HEK293 (cell line): ENCODE measurements at regions not wholly inside any gene's neighbourhood (a gene's known extent, or its start where the extent isn't known, plus 50 kb on each side); places are given as distances from the start of the nearest gene placed in this dataset.

Experiments used
- CTCF ChIA-PET: fragments of 350-600 bp; formaldehyde crosslinking; extraction: SDS; loops from one replicate; lab custom pipeline; 2021; ENCODE audit warnings: antibody characterized with exemption; lab: Yijun Ruan, JAX
- POLR2A ChIA-PET: fragments of 300-600 bp; formaldehyde crosslinking; extraction: SDS; loops from one replicate; lab custom pipeline; 2020; ENCODE audit warnings: antibody characterized with exemption, inconsistent platforms; lab: Yijun Ruan, JAX
- H3K27ac ChIP-seq: fragments of 200-500 bp; sonication (Bioruptor generic); 2 replicates; pipeline ENCODE4 v1.5.1; 2014; ENCODE audit warnings: low read depth, low read length, control low read depth, inconsistent platforms; ENCODE audit errors: extremely low read depth
- H3K36me3 ChIP-seq, 2 experiments: fragments of 200-500 bp in 1 of 2; sonication (Bioruptor generic) in 1 of 2; 1 replicate in 1 of 2; 2 replicates in 1 of 2; pipeline ENCODE4 v1.5.1; 2014 to 2017; ENCODE audit warnings: inconsistent platforms in 2 of 2, low read length in 2 of 2; ENCODE audit not compliant: control insufficient read depth in 2 of 2, insufficient read depth in 1 of 2
- H3K4me1 ChIP-seq: fragments of 200-500 bp; sonication (Bioruptor generic); 2 replicates; pipeline ENCODE4 v1.5.1; 2014; ENCODE audit warnings: mild to moderate bottlenecking, low read length, inconsistent platforms; ENCODE audit not compliant: control insufficient read depth, insufficient read depth
- H3K4me3 ChIP-seq: 2 replicates; pipeline ENCODE4 v1.5.1; 2011; ENCODE audit warnings: low read depth, mild to moderate bottlenecking, control low read depth, low read length, moderate library complexity
- H3K9me3 ChIP-seq: fragments of 200-500 bp; sonication (Bioruptor generic); 2 replicates; pipeline ENCODE4 v1.5.1; 2014; ENCODE audit warnings: low read depth, low read length, inconsistent platforms; ENCODE audit not compliant: control insufficient read depth, insufficient read depth
- HOXC10 ChIP-seq: sonication (generic); formaldehyde crosslinking; IDR thresholded peaks from 2 replicates; pipeline ENCODE4 v1.8.1; 2023; ENCODE audit warnings: mild to moderate bottlenecking, missing genetic modification reagents
- PRDM10 ChIP-seq: fragments of 450-650 bp; formaldehyde crosslinking; IDR thresholded peaks from 2 replicates; pipeline ENCODE4 v1.5.1; 2016; ENCODE audit warnings: missing biosample characterization, missing genetic modification characterization
- PRDM6 ChIP-seq: fragments of 450-650 bp; formaldehyde crosslinking; IDR thresholded peaks from 2 replicates; pipeline ENCODE4 v1.5.1; 2017; ENCODE audit warnings: missing biosample characterization, missing genetic modification characterization
- SALL2 ChIP-seq: fragments of 450-650 bp; formaldehyde crosslinking; IDR thresholded peaks from 2 replicates; pipeline ENCODE4 v1.5.0; 2017; ENCODE audit warnings: missing biosample characterization, mild to moderate bottlenecking, missing genetic modification characterization, borderline replicate concordance
- SCRT1 ChIP-seq: fragments of 450-650 bp; formaldehyde crosslinking; IDR thresholded peaks from 2 replicates; pipeline ENCODE4 v1.5.1; 2016; ENCODE audit warnings: missing biosample characterization, missing genetic modification characterization, borderline replicate concordance
- ZBTB20 ChIP-seq: fragments of 450-650 bp; formaldehyde crosslinking; IDR thresholded peaks from 2 replicates; pipeline ENCODE4 v1.5.1; 2016; ENCODE audit warnings: missing biosample characterization, missing genetic modification characterization
- ZFP37 ChIP-seq: fragments of 450-650 bp; formaldehyde crosslinking; IDR thresholded peaks from 2 replicates; pipeline ENCODE4 v1.5.1; 2016; ENCODE audit warnings: missing biosample characterization, missing genetic modification characterization
- ZNF132 ChIP-seq: fragments of 450-650 bp; formaldehyde crosslinking; IDR thresholded peaks from 2 replicates; pipeline ENCODE4 v1.5.1; 2017; ENCODE audit warnings: missing biosample characterization, missing genetic modification characterization, borderline replicate concordance
- ZNF16 ChIP-seq: fragments of 450-650 bp; formaldehyde crosslinking; IDR thresholded peaks from 2 replicates; pipeline ENCODE4 v1.5.1; 2016; ENCODE audit warnings: low read depth, missing biosample characterization, missing genetic modification characterization
- ZNF175 ChIP-seq: fragments of 450-650 bp; formaldehyde crosslinking; IDR thresholded peaks from 2 replicates; pipeline ENCODE4 v1.5.1; 2016; ENCODE audit warnings: missing biosample characterization, missing genetic modification characterization
- ZNF202 ChIP-seq: fragments of 450-650 bp; formaldehyde crosslinking; IDR thresholded peaks from 2 replicates; pipeline ENCODE4 v1.5.1; 2016; ENCODE audit warnings: missing biosample characterization, missing genetic modification characterization, borderline replicate concordance
- ZNF449 ChIP-seq: fragments of 450-650 bp; formaldehyde crosslinking; IDR thresholded peaks from 2 replicates; pipeline ENCODE4 v1.5.1; 2017; ENCODE audit warnings: missing biosample characterization, mild to moderate bottlenecking, missing genetic modification characterization, moderate library complexity
- ZNF513 ChIP-seq: fragments of 450-650 bp; IDR thresholded peaks from 2 replicates; pipeline ENCODE4 v1.5.1; 2018; ENCODE audit warnings: missing biosample characterization, missing genetic modification characterization
- ZNF549 ChIP-seq: fragments of 450-650 bp; IDR thresholded peaks from 2 replicates; pipeline ENCODE4 v1.5.1; 2018; ENCODE audit warnings: missing biosample characterization, missing genetic modification characterization, mild to moderate bottlenecking, inconsistent platforms, moderate library complexity
- ZNF623 ChIP-seq: fragments of 450-650 bp; formaldehyde crosslinking; IDR thresholded peaks from 2 replicates; pipeline ENCODE4 v1.5.1; 2016; ENCODE audit warnings: missing biosample characterization, missing genetic modification characterization
- ZNF677 ChIP-seq: fragments of 450-650 bp; IDR thresholded peaks from 2 replicates; pipeline ENCODE4 v1.5.0; 2018; ENCODE audit warnings: missing biosample characterization, mild to moderate bottlenecking, missing genetic modification characterization, moderate library complexity
- ZNF76 ChIP-seq: fragments of 450-650 bp; formaldehyde crosslinking; IDR thresholded peaks from 2 replicates; pipeline ENCODE4; 2016; ENCODE audit warnings: low read depth, missing biosample characterization, missing genetic modification characterization, borderline replicate concordance
- ZSCAN23 ChIP-seq: fragments of 450-650 bp; formaldehyde crosslinking; IDR thresholded peaks from 2 replicates; pipeline ENCODE4 v1.5.1; 2016; ENCODE audit warnings: missing biosample characterization, missing genetic modification characterization

- no peak overlapping the region for H3K4me3 ChIP-seq
- no peaks in the 10 kb centered on the region for H3K9me3 ChIP-seq
- H3K4me1 ChIP-seq = no peaks in the 10 kb centered on the region
- no peaks in the 10 kb centered on the region for H3K36me3 ChIP-seq
- no peak for TF ChIP-seq ZNF449 (tag by site-specific recombination)
- TF ChIP-seq ZNF76 (tag by site-specific recombination) = no peak
- TF ChIP-seq PRDM10 = no peak
- TF ChIP-seq ZNF549 (tag by site-specific recombination) = no peak
- no peak for TF ChIP-seq SALL2 (tag by site-specific recombination)
- no peak for TF ChIP-seq HOXC10 (CRISPR knock-in tag)
- TF ChIP-seq ZNF132 (tag by site-specific recombination) = no peak
- no peak for TF ChIP-seq ZBTB20 (tag by site-specific recombination)
- TF ChIP-seq SCRT1 = no peak
- TF ChIP-seq ZSCAN23 (tag by site-specific recombination) = no peak
- TF ChIP-seq ZNF16 (tag by site-specific recombination) = no peak
- TF ChIP-seq ZNF175 (tag by site-specific recombination) = no peak
- no peak for TF ChIP-seq PRDM6
- TF ChIP-seq, all 188 proteins: peak for 0
- POLR2A ChIA-PET = no interaction called here
- no peak overlapping the region for H3K27ac ChIP-seq
- CTCF ChIA-PET = no interaction called here
Observed at GRCh38 chr1:88175120-88175630, 508.9 kb upstream of the PKN2 start.

- TF ChIP-seq ZNF513 (tag by site-specific recombination) (no peak), ZFP37 (no peak), ZNF202 (no peak), ZNF677 (tag by site-specific recombination) (no peak), ZNF623 (no peak)
Observed at GRCh38 chr1:88175631-88176226, 508.3 kb upstream of the PKN2 start.

More at GRCh38 chr1:88175631-88176226, 508.3 kb upstream of the PKN2 start:
- no peak overlapping the region for H3K27ac ChIP-seq
- H3K4me1 ChIP-seq = no peaks in the 10 kb centered on the region
- H3K9me3 ChIP-seq = no peaks in the 10 kb centered on the region
- no peak overlapping the region for H3K4me3 ChIP-seq
- POLR2A ChIA-PET = no interaction called here
- no peaks in the 10 kb centered on the region for H3K36me3 ChIP-seq
- CTCF ChIA-PET = no interaction called here
